Ureter (tissue), 1 donor: ENCODE measurements at regions not wholly inside any gene's neighbourhood (a gene's known extent, or its start where the extent isn't known, plus 50 kb on each side); places are given as distances from the start of the nearest gene placed in this dataset.
"Not testable (repeated sequence)": the region's sequence is repeated elsewhere in the genome, so short reads cannot be mapped to it uniquely, and the experiment has no call there.

ENCODE experiments used
- DNase-seq: peaks from one replicate; pipeline ENCODE4 v3.0.0-alpha.2; 2020; ENCODE audit warnings: low spot score
- donor health status: DM: yes; HTN: yes; CAD: no.

- DNase-seq, result peak; percentile 17
Measured at GRCh38 chr12:131436922-131437705, 273.8 kb upstream of the SFSWAP start.

DNA sequence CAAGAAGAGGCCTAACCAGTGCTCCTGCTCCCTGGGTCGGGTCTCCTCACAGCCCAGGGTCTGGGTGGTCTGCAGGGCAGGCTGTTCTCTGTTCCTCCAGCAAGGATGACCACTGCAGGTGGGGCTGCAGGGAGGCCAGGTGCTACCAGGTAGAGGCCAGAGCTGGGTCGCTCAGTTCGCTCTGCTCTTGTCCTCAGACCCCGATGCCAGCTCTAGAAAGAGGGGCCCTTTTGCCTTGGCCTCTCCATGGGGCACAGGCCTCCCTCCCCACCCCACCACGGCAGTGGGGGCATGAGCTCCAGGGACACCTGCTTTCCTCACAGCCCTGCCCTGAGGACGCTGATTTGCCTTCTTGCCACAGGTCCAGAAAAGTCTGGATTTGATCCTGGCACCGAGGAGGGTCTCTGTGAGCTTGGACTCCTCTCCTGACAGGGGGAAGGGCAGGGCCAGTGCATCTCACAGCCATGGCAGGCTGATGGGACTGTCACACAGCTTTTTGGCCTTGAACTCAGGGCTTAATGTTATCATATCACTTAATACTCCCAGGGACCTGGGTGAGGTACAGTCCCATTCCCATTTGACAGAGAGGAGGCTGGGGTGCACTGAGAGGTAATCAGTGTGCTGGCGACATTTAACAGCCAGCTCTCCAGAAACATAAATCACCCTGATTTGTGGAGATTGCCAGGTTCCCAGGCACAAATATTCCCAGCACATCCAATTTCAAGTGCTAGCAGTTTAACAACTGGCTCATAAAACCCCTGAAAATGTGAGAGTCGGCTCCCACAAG lies 273.0 kb upstream of the SFSWAP start:
- DNase-seq, result no peak

DNA sequence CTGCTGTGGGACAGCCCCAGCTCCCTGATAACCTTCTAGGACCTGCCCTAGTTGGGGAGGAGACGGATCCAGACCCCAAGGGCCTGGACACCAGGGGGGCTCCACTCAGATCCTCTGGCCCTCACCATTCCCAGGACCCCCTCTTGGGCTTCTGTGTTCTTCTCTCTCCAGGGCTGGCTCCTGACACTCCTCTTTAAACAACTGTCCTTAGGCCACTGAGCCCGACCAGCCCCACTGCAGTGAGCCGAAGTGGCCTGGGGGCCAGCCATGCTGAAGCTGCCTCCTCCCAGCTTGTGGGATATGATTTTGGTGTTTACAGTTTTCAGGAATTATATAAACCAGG lies 272.4 kb upstream of the SFSWAP start:
- DNase-seq, result not testable (repeated sequence)

GRCh38 chr12:131438881-131439280 lies 272.0 kb upstream of the SFSWAP start:
- DNase-seq, result no peak

GRCh38 chr12:131439752-131440151 lies 271.1 kb upstream of the SFSWAP start:
- DNase-seq, result not testable (repeated sequence)

DNA sequence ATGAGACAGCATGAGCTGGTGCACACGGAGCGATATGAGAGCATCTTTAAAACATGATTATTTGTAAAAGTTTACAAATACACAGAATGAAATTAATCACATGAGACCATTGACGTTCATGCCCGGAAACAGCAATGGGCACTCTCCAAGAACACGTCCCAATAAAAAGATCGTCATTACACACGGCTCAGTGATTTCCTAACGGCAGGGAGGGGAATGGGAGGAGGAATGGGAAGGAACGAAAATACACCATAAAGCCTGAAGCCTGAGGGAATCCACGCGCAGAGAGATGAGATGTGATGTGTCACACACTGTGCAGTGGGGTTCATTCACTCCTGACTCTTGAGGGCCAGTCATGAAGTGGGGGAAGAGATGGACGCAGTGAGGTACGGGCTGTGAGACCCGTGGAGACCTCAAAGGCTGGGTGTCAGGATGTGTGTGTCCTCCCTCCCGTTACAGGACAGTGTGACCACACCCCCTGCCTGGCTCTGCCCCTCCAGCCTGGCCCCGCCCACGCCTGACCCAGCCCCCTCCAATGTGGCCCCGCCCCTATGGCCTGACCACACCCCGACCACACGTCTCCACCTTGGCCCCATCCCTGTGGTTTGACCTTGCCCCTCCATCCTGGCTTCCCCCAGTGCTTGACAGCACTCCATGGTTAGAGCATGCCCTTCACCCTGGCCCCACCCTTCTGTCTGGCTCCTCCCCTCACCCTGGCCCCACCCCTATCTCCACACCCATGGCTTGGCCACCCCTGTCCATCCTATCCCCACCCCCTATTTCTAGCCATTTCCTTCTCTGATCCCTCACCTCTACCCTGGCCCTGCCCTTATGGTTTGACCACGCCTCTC lies 270.5 kb upstream of the SFSWAP start:
- not testable (repeated sequence) for DNase-seq

DNA sequence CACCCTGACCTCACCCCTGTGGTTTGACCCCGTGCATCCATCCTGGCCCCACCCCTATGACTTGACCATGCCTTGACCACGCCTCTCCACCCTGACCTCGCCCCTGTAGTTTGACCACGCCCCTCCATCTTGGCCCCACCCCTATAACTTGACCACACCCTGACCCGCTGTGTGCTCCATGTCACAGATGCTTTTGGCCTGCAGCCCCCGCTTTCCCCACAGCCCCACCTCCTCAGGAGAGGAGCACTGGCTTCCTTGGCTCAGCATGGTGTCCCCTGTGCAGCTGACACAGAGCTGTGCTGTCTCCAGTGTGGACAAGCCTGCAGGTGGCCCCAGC lies 269.9 kb upstream of the SFSWAP start:
- no peak for DNase-seq

- no peak for DNase-seq
Measured at GRCh38 chr12:131441638-131442336, 269.1 kb upstream of the SFSWAP start.

DNA sequence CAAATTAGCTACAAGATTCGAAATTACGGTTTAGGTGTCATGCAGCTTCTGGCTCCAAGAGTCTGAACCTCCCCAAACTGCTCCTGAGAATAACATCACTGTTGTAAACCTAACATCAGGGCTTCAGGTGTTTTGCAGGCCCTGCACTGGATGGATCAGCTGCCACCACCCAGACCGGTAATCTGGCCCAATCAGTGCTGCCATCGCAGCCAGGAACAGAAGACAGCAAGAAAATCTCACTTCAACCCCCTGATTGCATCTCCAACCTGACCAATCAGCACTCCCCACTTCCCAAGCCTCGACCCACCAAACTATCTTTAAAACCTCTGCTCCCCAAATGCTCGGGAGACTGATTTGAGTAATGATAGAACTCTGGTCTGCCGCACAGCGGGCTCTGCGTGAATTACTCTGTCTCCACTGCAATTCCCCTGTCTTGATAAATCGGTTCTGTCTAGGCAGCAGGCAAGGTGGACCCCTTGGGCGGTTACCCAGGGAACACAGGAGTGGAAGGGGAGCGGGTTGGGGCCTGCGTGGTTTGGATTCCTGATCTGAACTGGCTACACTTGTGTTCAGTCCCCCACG lies 268.5 kb upstream of the SFSWAP start:
- DNase-seq, result no peak

GRCh38 chr12:131443019-131444000 lies 267.6 kb upstream of the SFSWAP start:
- no peak for DNase-seq

- no peak for DNase-seq
Measured at GRCh38 chr12:131444220-131445164, 266.4 kb upstream of the SFSWAP start.

GRCh38 chr12:131445184-131445774 lies 265.6 kb upstream of the SFSWAP start:
- no peak for DNase-seq

DNA sequence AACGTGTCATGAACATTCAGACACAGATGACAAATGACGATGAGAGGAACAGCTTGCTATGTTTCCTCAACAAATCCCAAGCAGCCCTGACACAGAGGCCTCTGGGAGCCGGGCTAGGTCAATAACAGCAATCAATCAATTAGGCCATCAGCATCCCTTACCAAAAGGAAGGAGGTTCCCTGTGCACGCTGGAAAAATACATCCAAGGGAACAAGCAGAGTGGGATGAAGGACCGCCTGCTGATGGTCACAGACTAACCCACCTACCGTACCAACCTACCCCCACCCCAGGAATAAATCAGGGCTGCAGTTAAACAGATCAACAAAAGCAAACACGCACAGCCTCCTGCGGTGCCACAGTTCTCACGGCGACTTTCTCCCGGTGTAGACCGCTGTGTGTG lies 265.1 kb upstream of the SFSWAP start:
- DNase-seq, result no peak

GRCh38 chr12:131447636-131448035 lies 263.3 kb upstream of the SFSWAP start:
- DNase-seq, result not testable (repeated sequence)

DNA sequence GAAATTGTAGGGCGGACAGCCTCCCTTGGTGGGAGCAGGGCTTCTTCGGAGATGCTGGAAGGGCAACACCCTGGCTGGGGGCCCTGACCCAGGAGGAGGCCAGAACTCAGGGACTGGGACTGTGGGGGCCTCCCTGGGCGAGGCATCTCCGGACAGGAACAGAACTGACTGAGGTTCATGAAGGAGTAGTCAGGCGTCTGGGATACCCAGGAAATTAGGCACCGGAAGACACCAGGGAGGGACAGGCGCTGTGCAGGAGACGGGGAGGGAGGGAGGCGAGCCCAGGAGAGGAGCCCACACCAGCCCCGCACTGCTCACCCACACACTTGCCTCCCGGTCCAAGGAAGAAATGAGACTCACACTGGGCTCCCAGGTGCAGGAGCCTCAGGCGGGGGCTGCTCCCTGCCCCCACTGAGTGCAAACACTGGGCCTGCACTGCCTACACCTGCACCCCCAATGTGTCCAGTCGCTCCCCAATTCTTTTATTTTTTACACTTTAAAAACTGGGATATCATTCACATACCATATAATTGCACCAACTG lies 262.6 kb upstream of the SFSWAP start:
- DNase-seq, result no peak

GRCh38 chr12:131449027-131449426 lies 261.9 kb upstream of the SFSWAP start:
- DNase-seq, result no peak

- no peak for DNase-seq
Measured at GRCh38 chr12:131452444-131452860, 258.4 kb upstream of the SFSWAP start.
